CD4-positive, alpha-beta T cell treated with Interleukin-15 for 4 hours (primary cell): ENCODE measurements at regions not wholly inside any gene's neighbourhood (a gene's known extent, or its start where the extent isn't known, plus 50 kb on each side); places are given as distances from the start of the nearest gene placed in this dataset.

Experiments
- DNase-seq: peaks from one replicate; pipeline ENCODE4 v3.0.0-alpha.2; 2020; ENCODE audit warnings: low spot score

DNA sequence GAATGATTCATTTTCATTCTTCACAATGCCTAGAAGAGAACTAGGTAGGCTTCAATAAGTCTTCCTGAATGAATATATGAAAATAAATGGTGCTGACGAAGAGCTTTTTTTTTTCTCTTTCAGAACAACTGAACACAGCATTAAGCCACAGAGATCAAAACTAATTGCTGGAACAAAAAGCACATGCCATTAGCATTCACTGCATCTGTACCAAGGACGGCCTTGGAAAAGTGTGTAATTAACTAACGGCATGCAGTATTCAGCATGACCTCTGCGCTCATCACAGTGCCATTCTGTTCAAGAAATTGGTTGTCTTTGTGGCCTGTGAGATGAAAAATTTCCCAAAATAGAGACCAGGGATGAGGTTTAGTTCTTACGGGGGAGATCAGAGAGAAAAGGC is 99.3 kb downstream of the NUDT12 start:
- no peak for DNase-seq

DNA sequence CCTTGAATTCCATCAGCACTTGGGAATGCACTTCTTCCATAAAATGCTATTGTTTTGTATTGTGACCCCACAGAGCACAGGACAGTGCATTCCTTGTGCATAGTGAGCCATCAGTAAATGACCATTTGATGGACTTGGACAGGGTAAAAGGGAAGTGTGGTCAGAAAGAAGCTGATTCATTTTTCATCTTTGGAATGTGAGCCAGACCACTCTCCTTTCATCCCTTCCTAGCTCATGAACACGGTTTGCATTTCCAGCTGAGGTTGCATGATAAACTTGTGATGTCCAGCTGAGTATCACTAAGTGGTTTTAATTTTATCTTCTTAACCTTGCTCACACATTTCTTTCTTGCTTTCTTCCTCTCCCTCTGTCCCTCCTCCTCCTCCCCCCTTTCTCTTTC is 101.3 kb downstream of the NUDT12 start:
- DNase-seq: no peak

- DNase-seq: no peak
Measured at GRCh38 chr5:103458497-103459040, 104.0 kb downstream of the NUDT12 start.

DNA sequence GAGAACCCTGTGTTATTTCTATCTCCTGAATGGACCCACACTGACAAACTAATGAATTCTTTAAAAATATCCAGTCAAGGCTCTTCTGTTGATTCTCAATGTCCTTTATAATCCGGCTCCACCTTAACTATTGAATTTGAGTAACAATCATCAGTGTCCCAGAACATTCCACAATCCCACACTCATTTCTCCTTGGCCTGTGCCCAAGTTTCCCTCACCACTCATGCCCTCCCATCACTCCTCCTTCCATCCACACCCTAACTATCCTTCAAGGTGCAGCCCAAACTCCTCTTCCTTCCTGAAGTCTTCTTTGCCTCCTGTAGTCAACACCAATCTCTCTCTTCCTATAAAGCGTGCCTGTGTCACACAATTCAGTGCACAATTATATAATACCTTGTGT is 106.1 kb downstream of the NUDT12 start:
- DNase-seq: no peak

- no peak for DNase-seq
Measured at GRCh38 chr5:103455796-103456195, 106.8 kb downstream of the NUDT12 start.

DNA sequence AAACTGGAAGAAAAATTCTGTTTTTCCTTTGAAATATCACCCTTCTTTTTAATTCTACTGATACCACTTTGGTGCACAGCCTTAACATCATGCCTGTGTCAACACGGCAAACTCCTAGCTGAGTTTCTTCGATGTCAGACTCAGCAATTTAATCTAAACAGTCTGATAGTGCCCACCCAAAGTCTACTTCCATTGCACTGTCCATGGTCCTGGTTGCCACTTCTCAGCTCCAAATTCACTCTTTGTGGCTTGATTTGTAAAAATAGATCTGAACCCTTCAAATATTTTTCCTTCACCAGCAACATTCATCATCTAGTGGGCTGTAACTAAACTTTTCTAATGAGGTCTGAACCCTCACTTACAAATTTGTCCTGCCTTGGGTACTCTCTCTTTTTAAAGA is 107.8 kb downstream of the NUDT12 start:
- no peak for DNase-seq

DNA sequence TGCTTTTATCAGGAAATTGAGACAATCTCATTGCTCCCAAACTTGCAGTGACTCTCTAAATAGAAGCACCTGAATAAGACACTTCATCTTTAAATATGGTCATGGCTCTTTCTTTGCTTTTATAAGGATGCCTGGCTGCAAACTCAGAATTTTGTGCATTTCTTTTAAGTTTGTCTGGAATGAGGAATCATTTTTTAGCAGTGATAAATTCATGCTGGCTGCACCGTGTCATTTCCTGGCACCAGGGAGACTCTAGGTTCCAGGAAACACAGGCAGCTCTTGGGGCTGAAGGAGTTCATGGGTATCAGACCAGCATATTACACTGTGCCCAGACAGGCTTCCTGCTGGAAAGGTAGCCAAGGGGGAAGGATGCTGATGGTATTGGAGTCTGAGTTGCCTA is 109.9 kb downstream of the NUDT12 start:
- DNase-seq: no peak

GRCh38 chr5:103452089-103452488 is 110.5 kb downstream of the NUDT12 start:
- no peak for DNase-seq

GRCh38 chr5:103451261-103451660 is 111.3 kb downstream of the NUDT12 start:
- DNase-seq: no peak

DNA sequence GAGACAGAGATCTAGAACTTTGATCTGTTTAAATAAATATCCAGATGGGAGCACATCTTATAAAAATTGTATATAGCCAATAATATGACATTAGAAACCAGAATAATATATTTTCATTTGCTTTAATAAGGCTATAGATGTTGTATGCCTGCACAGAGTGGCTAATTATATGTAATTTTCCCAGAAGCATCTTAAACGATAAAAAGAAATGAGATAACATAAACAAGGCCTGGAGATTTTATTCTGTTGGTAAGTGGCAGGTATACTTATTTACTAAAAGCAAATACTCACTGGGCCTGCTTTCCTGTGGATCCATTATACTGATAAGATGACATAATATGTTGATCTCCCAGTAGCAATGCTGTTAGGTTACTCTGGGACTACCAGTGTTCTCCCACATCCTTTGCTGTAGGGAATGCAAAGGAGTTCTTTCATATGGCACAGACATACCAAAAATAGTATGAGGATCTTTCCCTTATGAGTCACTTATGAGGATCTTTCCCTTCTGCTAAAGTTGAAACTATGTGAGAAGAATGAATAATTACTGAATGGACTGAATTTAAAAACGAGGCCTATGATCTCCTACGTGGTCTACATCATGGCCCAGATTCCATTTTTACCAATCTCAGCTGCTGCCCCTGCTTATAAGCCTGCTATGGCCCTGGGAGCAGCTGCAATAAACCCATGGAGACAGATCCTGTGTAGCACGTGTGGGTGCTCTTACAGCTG is 112.1 kb downstream of the NUDT12 start:
- DNase-seq: no peak

DNA sequence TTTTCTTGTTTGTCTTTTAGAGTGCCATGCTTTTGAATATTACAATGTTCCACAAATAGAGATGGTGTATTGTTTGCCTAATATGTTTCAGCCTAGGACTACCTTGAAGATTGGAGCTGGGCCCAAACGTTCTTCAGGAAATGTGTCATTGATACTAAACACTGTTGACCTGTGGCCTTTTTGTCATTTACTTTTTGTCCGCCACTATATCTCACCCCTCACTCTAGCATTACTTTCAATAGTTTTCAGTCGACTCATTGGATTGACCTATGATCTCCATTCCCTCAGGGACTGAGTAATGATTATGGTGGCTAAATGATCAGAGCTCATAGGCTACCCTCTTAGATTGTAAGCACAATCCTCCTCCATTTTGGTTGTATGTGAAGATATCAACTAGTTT is 115.8 kb downstream of the NUDT12 start:
- no peak for DNase-seq

- DNase-seq: no peak
Measured at GRCh38 chr5:103445426-103446035, 117.1 kb downstream of the NUDT12 start.

DNA sequence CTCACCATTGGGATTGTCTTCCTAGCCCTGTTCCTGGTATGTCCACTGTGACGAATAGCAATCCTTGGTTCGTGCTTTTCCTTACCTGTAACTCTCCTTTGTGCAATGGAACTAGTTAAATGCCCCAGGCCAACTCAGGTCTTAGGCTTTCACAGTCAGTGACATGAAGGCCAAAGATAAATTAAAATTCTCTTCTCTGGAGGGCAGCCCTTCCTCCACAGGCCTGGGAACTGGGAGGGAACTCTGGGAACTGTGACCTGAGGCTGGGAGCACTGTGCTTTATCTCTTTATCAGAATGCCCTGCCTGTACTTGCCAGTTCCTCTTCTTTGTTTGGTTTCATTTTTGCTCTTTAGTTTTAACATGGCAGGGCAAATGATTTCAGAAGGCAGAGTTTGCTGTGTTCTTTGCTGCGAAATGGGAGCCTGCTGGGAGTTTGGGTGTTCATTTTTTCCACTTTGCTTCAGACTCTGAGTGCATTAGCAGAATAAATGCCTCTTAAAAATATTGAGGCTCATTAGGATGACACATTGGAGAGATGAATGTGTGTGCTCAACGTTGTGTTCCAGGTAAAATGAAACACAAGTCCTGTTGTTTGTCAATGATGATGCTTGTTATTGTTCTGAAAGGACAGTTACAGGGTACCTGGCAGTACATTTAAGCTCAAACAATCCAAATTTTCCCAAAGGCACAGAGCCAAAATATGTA is 118.1 kb downstream of the NUDT12 start:
- no peak for DNase-seq

DNA sequence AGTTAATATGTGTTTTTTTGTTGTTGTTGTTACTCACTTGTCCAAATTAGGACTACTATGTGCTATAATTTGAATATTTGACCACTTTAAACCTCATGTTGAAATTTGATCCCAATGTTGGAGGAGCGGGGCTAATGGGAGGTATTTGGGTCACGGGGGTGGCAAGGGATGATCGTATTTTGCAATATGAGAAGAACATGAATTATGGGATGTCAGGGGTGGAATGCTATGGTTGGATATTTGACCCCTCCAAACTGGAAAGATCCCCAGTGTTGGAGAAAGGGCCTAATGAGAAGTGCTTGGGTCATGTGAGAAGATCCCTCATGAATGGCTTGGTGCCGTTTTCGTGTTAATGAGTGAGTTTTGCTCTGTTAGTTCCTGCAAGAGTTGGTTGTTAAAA is 119.8 kb downstream of the NUDT12 start:
- DNase-seq: no peak

DNA sequence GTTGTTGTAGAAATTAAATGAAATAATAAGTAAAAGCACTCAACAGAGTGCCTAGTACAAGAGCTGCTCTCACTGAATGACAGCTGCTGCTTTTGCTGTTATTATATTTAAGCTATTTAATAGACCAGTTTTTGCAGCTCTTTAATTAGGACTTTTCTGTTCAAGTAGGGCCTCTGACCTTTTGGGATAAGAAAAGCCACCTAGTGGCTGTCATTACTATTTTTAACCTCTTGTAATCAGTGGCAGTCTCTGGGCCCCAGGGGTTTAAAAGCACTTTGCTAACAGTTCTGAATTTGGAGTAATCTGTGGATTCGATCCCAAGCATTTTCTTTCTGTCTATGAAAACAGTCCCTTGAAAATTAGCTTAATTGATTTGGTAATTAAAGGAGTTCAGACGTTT is 121.1 kb downstream of the NUDT12 start:
- no peak for DNase-seq

- DNase-seq: no peak
Measured at GRCh38 chr5:103439007-103439406, 123.6 kb downstream of the NUDT12 start.

DNA sequence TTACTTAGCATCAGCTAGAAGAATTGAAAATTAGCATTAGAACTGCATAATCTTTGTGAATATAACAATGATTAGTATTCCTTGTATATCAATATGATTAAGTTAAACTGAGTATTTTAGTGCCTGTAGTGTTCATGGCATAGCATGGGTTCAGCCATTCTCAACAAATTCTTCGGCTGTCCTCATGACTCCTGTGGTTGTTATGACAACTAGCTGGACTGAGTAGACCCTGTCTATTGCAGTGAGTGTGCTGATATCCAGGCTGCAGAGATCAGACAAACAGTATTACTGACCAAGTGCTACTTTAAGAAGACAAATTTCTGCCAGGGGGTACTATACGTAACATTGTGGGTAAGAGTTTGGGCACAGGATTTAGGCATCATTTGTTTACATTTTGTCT is 125.9 kb downstream of the NUDT12 start:
- DNase-seq: no peak

DNA sequence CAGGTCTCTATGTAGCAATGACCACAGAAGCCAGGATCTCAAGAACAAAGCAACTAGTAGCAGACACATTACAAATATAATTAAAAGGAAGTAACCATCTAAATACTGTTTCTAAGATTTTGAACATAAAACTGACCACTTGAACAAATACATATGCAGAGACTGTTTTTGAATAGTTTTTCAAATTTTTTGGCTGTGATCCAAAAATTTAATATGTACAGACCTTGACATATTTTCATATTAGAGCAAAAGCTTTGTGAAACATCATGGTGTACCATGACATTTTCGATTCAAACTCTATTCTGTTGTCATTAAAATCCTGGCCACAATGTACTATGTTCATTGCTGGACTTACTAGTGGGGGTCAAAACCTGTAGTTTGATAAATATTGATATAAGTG is 126.5 kb downstream of the NUDT12 start:
- DNase-seq: no peak

- no peak for DNase-seq
Measured at GRCh38 chr5:103435136-103435889, 127.3 kb downstream of the NUDT12 start.

- no peak for DNase-seq
Measured at GRCh38 chr5:103434057-103434456, 128.5 kb downstream of the NUDT12 start.

DNA sequence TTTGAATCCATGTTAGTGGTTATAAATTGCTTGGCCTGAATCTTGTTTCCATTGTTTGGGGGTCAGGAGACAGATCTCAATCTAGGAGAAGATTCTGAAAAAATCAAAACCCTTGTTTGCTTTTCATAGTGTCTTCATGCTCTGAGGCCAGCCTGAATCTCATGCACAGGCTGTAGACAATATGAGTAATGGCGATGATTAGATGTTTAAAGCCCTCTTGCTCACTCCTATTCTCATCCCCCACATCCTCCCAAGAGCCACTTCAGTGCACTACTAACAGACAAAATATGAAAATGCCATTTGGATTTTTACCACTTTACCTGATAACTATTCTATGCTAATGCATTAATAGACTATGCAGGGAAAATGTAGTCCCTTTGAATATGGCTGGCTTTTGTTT is 129.4 kb downstream of the NUDT12 start:
- DNase-seq: no peak

- DNase-seq: no peak
Measured at GRCh38 chr5:103428923-103429322, 133.7 kb downstream of the NUDT12 start.
